ENCODE measurements at regions not wholly inside any gene's neighbourhood (a gene's known extent, or its start where the extent isn't known, plus 50 kb on each side); places are given as distances from the start of the nearest gene placed in this dataset.

- TF ChIP-seq ZNF253 (CRISPR knock-in tag; conservative IDR thresholded peaks at IDR 0.05) (no peak), ZNF174 (CRISPR knock-in tag; IDR thresholded peaks at IDR 0.05) (no peak), SMAD1 (IDR thresholded peaks at IDR 0.05; ENCODE audit: low read depth, low read length, partially characterized antibody) (no peak), ZBTB43 (CRISPR knock-in tag; IDR thresholded peaks at IDR 0.05) (no peak), EP300 (IDR thresholded peaks at IDR 0.05; ENCODE audit: low read length) (no peak)
Observed at GRCh38 chr10:44680764-44681163, 230.4 kb upstream of the TMEM72 start (continued).

GRCh38 chr10:44682507-44682906, 228.6 kb upstream of the TMEM72 start:
- in situ Hi-C loops (cut with MboI): no loop called here
- TF ChIP-seq ZNF24 (IDR thresholded peaks at IDR 0.05) (no peak), CEBPZ (IDR thresholded peaks at IDR 0.05; ENCODE audit: borderline replicate concordance, low read depth, low read length) (no peak), JUNB (CRISPR knock-in tag; conservative IDR thresholded peaks at IDR 0.05) (no peak), ZNF699 (CRISPR knock-in tag; IDR thresholded peaks at IDR 0.05; ENCODE audit: insufficient replicate concordance) (no peak), ETV5 (CRISPR knock-in tag; IDR thresholded peaks at IDR 0.05; ENCODE audit: low read depth) (no peak), AFF4 (CRISPR knock-in tag; IDR thresholded peaks at IDR 0.05) (no peak), SREBF2 (CRISPR knock-in tag; IDR thresholded peaks at IDR 0.05) (no peak), PTBP1 (IDR thresholded peaks at IDR 0.05; ENCODE audit: low read depth, low read length) (no peak)
- intact Hi-C loops (cut with micrococcal nuclease): no loop called here

More at GRCh38 chr10:44682507-44682906, 228.6 kb upstream of the TMEM72 start:
- H3K4me2 ChIP-seq (ENCODE audit: insufficient read depth, low read length): no peak overlapping the region
- DNase-seq (ENCODE audit: extremely low read depth in 1 of 4, low spot score in 3 of 4) (no peak), ATAC-seq (no peak; the same call in 2 of the 3 replicates), FAIRE-seq (no peak)
- WGBS (ENCODE audit: insufficient coverage, low coverage, missing lambda C conversion rate): under 1% methylated on average over 7 of the region's 7 CpGs
- peaks cover 0 to 5% of the 10 kb centered on the region in 2 experiments; a peak in 1 of 5 replicates for H3K27me3 ChIP-seq (ENCODE audit: control insufficient read depth in 2 of 2, insufficient read depth in 2 of 2, low read length in 2 of 2)
- no peaks in the 10 kb centered on the region for H3K4me1 ChIP-seq (replicated peaks in 1 of 2; ENCODE audit: control insufficient read depth in 2 of 2, insufficient read depth in 2 of 2, low read length in 2 of 2)
- no peaks in the 10 kb centered on the region for H3K9me1 ChIP-seq (ENCODE audit: control insufficient read depth, insufficient read depth, low read length)
- H3K79me2 ChIP-seq (ENCODE audit: control insufficient read depth, insufficient read depth, low read length): no peaks in the 10 kb centered on the region
- H3K27ac ChIP-seq (ENCODE audit: extremely low read depth, low read depth, low read length): no peak overlapping the region
- no peaks in the 10 kb centered on the region for H3K36me3 ChIP-seq (ENCODE audit: control insufficient read depth, insufficient read depth, low read length)
- no peak overlapping the region for H3K4me3 ChIP-seq
- ChIA-PET POLR2A (no interaction called here), CTCF (ENCODE audit: low intra/inter-chr PET ratio) (no interaction called here)
- no peaks in the 10 kb centered on the region for H4K20me1 ChIP-seq (replicated peaks; ENCODE audit: control insufficient read depth, insufficient read depth, low read length)
- no TSS peak for BruUV-seq (replicated peaks)
- H3K9ac ChIP-seq (ENCODE audit: insufficient read depth in 1 of 2, low read depth in 2 of 2, low read length in 2 of 2): no peak overlapping the region
- H2AFZ ChIP-seq (ENCODE audit: low read depth, low read length): no peak overlapping the region
- H3K9me3 ChIP-seq (replicated peaks; ENCODE audit: control insufficient read depth, insufficient read depth, low read depth, low read length): no peaks in the 10 kb centered on the region

All from K562 (cell line).